Gastrocnemius medialis (tissue), 4 donors: ENCODE measurements at regions not wholly inside any gene's neighbourhood (a gene's known extent, or its start where the extent isn't known, plus 50 kb on each side); places are given as distances from the start of the nearest gene placed in this dataset.

ENCODE experiments used
- ATAC-seq, 2 donors: fragments of 150-250 bp; one replicate each; pipeline ENCODE4 v1.9.1; 2016
- DNase-seq, 2 donors: peaks; one replicate each; pipeline ENCODE4 v3.0.0-alpha.2; 2019
- H3K27ac ChIP-seq, 4 donors: fragments of 200-600 bp; sonication (generic); 1 replicate in 1 of 4; 2 replicates in 3 of 4; pipeline ENCODE4 v1.5.1; 2016 to 2018; ENCODE audit warnings: mild to moderate bottlenecking in 2 of 4, moderate library complexity in 1 of 4
- H3K27me3 ChIP-seq, 3 donors: fragments of 200-600 bp; sonication (generic) in 2 of 3; 1 replicate in 1 of 3; 2 replicates in 2 of 3; pipeline versions ENCODE4 v1.5.1 to v1.6.0; 2016 to 2019; ENCODE audit warnings: mild to moderate bottlenecking in 1 of 3, moderate library complexity in 1 of 3
- H3K36me3 ChIP-seq, 2 donors: fragments of 200-600 bp; sonication (generic) in 1 of 2; one replicate each; pipeline ENCODE4 v1.5.1; 2017 to 2018
- H3K4me1 ChIP-seq, 2 donors: fragments of 200-600 bp; sonication (generic) in 1 of 2; one replicate each; pipeline ENCODE4 v1.5.1; 2016 to 2017; ENCODE audit warnings: mild to moderate bottlenecking in 2 of 2
- H3K4me3 ChIP-seq, 4 donors: fragments of 200-600 bp; sonication (generic) in 3 of 4; 1 replicate in 1 of 4; 2 replicates in 3 of 4; pipeline ENCODE4 v1.5.1; 2016 to 2019; ENCODE audit warnings: mild to moderate bottlenecking in 2 of 4
- H3K9me3 ChIP-seq, 3 donors: fragments of 200-600 bp; sonication (generic) in 2 of 3; 1 replicate in 1 of 3; 2 replicates in 2 of 3; pipeline ENCODE4 v1.5.1; 2016 to 2019
- CTCF ChIP-seq, 5 experiments: fragments of 450-650 bp in 3 of 5; fragments of 200-600 bp in 2 of 5; sonication (generic) in 2 of 5; IDR thresholded peaks in 4 of 5; conservative IDR thresholded peaks in 1 of 5; 1 replicate in 4 of 5; 2 replicates in 1 of 5; pipeline ENCODE4 v1.5.1; 2016 to 2019; ENCODE audit warnings: antibody characterized with exemption in 5 of 5, mild to moderate bottlenecking in 3 of 5, moderate library complexity in 3 of 5
- POLR2A ChIP-seq, 2 donors: fragments of 450-650 bp; IDR thresholded peaks; one replicate each; pipeline ENCODE4 v1.6.1; 2017; ENCODE audit warnings: antibody characterized with exemption in 2 of 2, mild to moderate bottlenecking in 2 of 2, moderate library complexity in 2 of 2
- in situ Hi-C, 4 donors: fragments of 200-750 bp; cut with MboI; loops; one replicate each; pipeline versions ENCODE4 v1.15.0 to v1.8.0; 2017; ENCODE audit warnings: low sequenced_read_pairs in 4 of 4
- intact Hi-C: fragments of 100-400 bp; cut with DNase I; formaldehyde crosslinking; loops from one replicate; pipeline ENCODE4 v1.15.1; 2023; ENCODE audit warnings: low total_unique reads

GRCh38 chr2:186299610-186300009, 186.4 kb upstream of the ZC3H15 start:
- intact Hi-C loops (no loop called here), in situ Hi-C loops (no loop called here)
- Histone ChIP-seq H3K4me1 (peaks cover 3 to 11% of the 10 kb centered on the region in 2 donors), H3K9me3 (no peaks in the 10 kb centered on the region), H3K4me3 (no peak overlapping the region), H3K27ac (no peak overlapping the region), H3K36me3 (no peaks in the 10 kb centered on the region), H3K27me3 (no peaks in the 10 kb centered on the region)
- DNase-seq = no peak
- TF ChIP-seq POLR2A (IDR thresholded peaks at IDR 0.05) = no peak
- TF ChIP-seq CTCF (IDR thresholded peaks at IDR 0.05 in 4 of 5, conservative IDR thresholded peaks at IDR 0.05 in 1 of 5) = no peak
- ATAC-seq = no peak

- Histone ChIP-seq H3K4me1 (no peaks in the 10 kb centered on the region), H3K27ac (no peak overlapping the region), H3K36me3 (no peaks in the 10 kb centered on the region), H3K4me3 (no peak overlapping the region), H3K27me3 (no peaks in the 10 kb centered on the region), H3K9me3 (no peaks in the 10 kb centered on the region)
- no peak for TF ChIP-seq CTCF (IDR thresholded peaks at IDR 0.05 in 4 of 5, conservative IDR thresholded peaks at IDR 0.05 in 1 of 5)
- DNase-seq (no peak), ATAC-seq (no peak)
- in situ Hi-C loops (no loop called here), intact Hi-C loops (no loop called here)
These were observed 183.8 kb upstream of the ZC3H15 start for GRCh38 chr2:186302263-186302662.

GRCh38 chr2:186303091-186303490, 183.0 kb upstream of the ZC3H15 start:
- DNase-seq (no peak), ATAC-seq (no peak)
- H3K4me3 ChIP-seq = no peak overlapping the region
- in situ Hi-C loops (no loop called here), intact Hi-C loops (no loop called here)
- TF ChIP-seq CTCF (IDR thresholded peaks at IDR 0.05 in 4 of 5, conservative IDR thresholded peaks at IDR 0.05 in 1 of 5) (no peak), POLR2A (IDR thresholded peaks at IDR 0.05) (no peak)
- no peaks in the 10 kb centered on the region for H3K4me1 ChIP-seq
- no peaks in the 10 kb centered on the region for H3K9me3 ChIP-seq
- H3K27me3 ChIP-seq = no peaks in the 10 kb centered on the region
- H3K36me3 ChIP-seq = no peaks in the 10 kb centered on the region
- no peak overlapping the region for H3K27ac ChIP-seq

DNA sequence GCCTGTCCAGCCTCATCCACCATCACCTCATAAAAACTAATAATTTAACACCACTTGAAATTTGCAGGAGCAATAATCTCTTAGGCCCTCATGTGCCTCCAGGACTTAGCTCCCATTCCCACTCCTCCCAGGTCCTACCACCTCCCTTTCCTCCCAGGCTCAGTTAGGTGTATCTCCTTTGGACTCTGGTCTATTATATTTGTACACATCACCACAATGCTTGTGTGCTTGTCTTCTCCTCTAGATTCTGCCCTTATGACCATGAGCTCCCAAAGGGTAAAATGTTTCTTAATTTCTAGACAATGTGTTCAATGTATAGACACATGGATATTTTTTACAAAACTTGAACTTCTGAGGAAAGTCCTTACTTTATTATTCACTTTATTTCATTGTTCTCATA, 182.0 kb upstream of the ZC3H15 start:
- no peaks in the 10 kb centered on the region for H3K27me3 ChIP-seq
- no peak for DNase-seq
- H3K9me3 ChIP-seq = no peaks in the 10 kb centered on the region
- intact Hi-C loops = no loop called here
- in situ Hi-C loops = no loop called here
- ATAC-seq = no peak
- no peak for TF ChIP-seq POLR2A (IDR thresholded peaks at IDR 0.05)
- no peak for TF ChIP-seq CTCF (IDR thresholded peaks at IDR 0.05 in 4 of 5, conservative IDR thresholded peaks at IDR 0.05 in 1 of 5)
- H3K4me3 ChIP-seq = no peak overlapping the region
- H3K36me3 ChIP-seq = no peaks in the 10 kb centered on the region
- no peak overlapping the region for H3K27ac ChIP-seq
- no peaks in the 10 kb centered on the region for H3K4me1 ChIP-seq

GRCh38 chr2:186306754-186307153, 179.3 kb upstream of the ZC3H15 start:
- Histone ChIP-seq H3K9me3 (no peaks in the 10 kb centered on the region), H3K27me3 (no peaks in the 10 kb centered on the region), H3K4me1 (no peaks in the 10 kb centered on the region), H3K27ac (no peak overlapping the region), H3K4me3 (no peak overlapping the region), H3K36me3 (no peaks in the 10 kb centered on the region)
- ATAC-seq = no peak
- intact Hi-C loops (no loop called here), in situ Hi-C loops (no loop called here)
- no peak for DNase-seq
- TF ChIP-seq CTCF (IDR thresholded peaks at IDR 0.05 in 4 of 5, conservative IDR thresholded peaks at IDR 0.05 in 1 of 5) = no peak
- TF ChIP-seq POLR2A (IDR thresholded peaks at IDR 0.05) = no peak
